SKM-1 treated with dmso at 0.1 percent for 144 hours (cell line): ENCODE measurements at regions not wholly inside any gene's neighbourhood (a gene's known extent, or its start where the extent isn't known, plus 50 kb on each side); places are given as distances from the start of the nearest gene placed in this dataset.
"Not testable (repeated sequence)": the region's sequence is repeated elsewhere in the genome, so short reads cannot be mapped to it uniquely, and the experiment has no call there.

Experiments used
- DNase-seq: peaks from one replicate; lab custom pipeline; 2025; ENCODE audit not compliant: unreplicated experiment; lab: John Stamatoyannopoulos, UW

GRCh38 chr1:244316986-244317655, 134.6 kb downstream of the ADSS2 start:
- DNase-seq, result no peak

- DNase-seq, result no peak
Observed at GRCh38 chr1:244318078-244318477, 133.6 kb downstream of the ADSS2 start.

- no peak for DNase-seq
Observed at GRCh38 chr1:244318512-244318911, 133.2 kb downstream of the ADSS2 start.

- peak; percentile 100 for DNase-seq
Observed at GRCh38 chr1:244319283-244320132, 132.2 kb downstream of the ADSS2 start.

DNA sequence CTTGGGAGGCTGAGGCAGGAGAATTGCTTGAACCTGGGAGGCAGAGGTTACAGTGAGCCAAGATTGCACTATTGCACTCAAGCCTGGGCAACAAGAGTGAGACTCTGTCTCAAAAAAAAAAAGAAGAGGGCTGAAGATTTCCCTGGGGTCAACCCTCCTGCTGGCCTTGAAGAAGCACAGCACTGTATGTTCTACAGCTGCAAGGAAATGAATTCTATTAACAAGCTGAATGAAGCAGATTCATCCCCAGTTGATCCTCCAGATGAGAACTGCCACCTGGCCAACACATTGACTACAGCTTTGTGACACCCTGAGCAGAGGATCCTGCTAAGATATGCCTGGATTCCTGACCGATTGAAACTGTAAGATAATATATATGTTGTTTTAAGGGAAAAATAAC, 129.5 kb downstream of the ADSS2 start:
- no peak for DNase-seq

- DNase-seq, result peak; percentile 21
Observed at GRCh38 chr1:244322791-244323521, 128.8 kb downstream of the ADSS2 start.

DNA sequence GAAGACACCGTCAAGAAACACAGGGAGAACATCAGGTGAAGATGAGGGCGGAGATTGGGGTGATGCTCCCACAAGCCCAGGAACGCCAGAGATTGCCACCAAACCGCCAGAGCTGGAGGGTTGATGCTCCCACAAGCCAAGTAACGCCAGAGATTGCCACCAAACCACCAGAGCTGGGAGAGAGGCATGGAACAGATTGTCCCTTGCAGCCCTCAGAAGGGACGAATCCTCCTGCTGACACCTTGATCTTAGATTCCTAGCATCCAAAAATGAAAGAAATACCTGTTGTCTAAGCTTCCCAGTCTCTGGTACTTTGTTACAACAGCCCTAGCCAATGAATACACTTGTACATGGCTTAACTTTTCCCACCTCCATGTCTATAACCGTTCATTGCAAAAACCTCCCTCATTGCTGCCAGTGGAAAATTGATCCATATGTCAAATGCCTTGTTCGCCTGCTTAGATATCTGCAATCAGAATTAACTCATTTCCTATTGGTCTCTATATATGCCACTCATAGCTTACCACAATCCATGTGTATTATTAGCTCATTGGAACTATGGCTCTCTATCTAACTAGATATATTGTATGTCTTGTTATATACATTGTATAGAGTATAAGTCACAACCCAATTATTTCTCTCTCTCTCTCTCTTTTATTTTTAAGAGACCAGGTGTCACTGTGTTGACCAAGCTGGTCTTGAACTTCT, 127.4 kb downstream of the ADSS2 start:
- no peak for DNase-seq

DNA sequence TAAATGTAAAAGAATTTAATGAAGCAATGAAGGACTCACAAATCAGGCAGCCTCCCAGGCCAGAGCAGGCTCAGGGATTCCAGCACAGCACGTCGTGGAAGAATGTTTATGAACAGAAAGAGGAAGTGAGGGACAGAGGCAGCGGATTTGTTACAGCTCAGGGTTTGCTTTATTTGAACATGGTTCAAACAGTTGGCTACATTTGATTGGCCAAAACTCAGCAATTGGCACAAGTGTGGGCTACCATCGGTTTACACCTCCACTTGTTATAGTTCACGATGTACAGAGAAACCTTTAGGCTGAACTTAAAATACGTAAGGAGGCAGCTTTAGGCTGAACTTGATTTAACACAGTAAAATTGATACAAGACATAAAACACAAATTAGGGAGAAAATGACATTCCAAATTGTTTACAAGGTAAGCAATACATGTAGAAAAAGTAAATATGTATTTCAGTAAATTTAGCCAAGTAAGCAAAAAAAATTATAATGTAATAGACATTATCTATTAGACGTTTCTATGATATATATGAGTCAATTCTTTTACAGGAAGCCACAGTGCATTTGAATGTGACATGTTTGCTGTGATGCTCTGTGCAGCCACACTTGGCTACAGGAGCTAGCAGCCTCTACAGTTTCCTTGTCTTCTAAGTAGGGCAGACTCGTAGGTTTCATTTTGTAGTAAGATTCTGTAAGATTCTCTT, 126.5 kb downstream of the ADSS2 start:
- peak; percentile 90 for DNase-seq

DNA sequence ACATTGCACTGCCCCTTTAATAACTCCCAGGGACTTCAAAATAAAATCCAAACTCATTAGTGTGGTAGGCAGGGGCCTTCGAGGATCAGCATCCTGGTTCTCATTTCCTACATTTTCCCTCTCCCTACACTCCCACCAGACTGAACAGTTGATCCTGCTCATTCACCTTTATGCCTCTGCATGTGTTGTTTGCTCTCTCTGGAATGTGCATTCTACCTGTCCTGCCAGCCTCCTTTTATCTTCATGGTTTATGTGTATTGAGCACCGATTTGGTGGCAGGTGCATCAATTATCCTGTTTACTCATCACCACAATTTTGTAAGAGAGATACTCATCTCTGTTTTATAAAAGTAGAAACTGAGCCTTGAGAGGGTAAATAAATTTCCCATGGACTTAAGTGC, 125.0 kb downstream of the ADSS2 start:
- no peak for DNase-seq

GRCh38 chr1:244327533-244327932, 124.2 kb downstream of the ADSS2 start:
- DNase-seq, result no peak

DNA sequence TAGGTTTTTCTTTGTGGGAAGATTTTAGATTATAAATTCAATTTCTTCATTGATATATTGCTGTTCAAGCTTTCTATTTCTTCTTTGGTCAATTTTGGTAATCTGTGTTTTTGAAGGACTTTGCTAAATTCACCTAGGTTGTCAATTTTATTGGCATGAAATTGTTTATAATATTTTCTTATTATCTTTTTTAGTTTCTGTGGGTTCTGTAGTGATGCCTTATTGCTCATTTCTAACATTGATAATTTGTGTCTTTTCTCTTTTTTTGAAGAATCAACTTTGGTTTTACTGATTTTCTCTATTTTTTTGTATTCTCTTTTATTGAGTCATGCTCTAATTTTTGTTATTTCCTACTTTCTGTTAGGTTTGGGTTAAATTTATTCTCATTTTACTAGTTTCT, 123.2 kb downstream of the ADSS2 start:
- no peak for DNase-seq

DNA sequence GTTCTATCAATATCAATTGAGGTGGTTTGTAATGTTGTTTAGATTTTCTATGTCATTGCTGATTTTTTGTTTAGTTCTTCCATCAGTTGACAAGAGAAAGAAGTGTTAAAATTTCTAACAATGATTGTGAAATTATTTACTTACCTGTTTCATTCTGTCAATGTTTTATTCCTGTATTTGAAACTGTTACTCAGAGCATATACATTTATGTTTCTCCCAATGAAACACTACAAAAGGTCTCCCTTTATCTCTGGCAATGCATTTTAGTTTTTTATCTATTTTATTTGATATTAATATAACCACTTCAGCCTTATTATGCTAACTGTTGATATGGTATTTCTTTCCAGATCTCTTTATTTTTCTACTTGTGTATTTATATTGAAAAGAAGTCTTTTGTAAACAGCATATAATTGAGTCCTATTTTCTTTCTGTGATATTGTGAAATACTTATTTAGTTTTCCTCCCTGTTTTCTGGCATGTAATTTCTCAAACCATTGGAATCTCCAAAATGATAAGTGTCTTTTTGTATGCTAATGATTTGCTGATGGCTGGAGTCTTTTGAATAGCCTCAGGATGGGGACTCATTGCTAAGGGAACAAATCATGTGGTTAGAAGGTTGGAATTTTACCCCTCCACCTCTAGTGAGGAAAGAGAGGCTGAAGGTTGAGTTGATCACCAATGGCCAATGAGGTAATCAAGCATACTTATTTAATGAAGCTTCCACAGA, 122.0 kb downstream of the ADSS2 start:
- DNase-seq, result no peak

DNA sequence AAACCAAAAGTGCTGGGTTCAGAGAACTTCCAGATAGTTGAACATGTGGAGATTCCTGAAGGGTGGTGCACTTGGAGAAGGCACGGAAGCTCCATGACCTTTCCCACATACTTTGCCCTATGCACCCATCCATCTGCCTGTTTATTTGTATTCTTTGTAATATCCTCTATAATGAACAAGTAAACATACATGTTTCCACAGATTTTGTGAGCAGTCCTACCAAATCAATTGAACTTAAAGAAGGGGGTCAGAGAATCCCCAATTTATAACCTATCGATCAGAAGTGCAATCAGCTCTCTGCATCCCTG, 121.4 kb downstream of the ADSS2 start:
- no peak for DNase-seq

- not testable (repeated sequence) for DNase-seq
Observed at GRCh38 chr1:244332761-244333160, 118.9 kb downstream of the ADSS2 start.

DNA sequence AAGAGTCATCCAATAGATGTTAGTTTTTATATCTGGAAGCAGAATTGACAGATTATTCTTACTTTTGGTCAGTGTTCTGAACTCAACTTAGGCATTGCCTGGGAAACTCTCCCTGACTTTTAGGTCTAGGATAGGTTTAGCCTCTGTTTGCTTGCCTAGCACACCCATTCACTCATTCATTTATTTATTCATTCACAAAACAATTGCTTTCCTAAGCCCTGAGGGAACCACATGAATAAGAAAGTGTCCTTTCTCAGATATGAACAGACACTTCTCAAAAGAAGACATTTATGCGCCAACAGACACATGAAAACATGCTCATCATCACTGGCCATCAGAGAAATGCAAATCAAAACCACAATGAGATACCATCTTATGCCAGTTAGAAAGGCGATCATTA, 117.4 kb downstream of the ADSS2 start:
- DNase-seq, result not testable (repeated sequence)

GRCh38 chr1:244334842-244335241, 116.9 kb downstream of the ADSS2 start:
- not testable (repeated sequence) for DNase-seq

GRCh38 chr1:244335456-244335855, 116.3 kb downstream of the ADSS2 start:
- no peak for DNase-seq

DNA sequence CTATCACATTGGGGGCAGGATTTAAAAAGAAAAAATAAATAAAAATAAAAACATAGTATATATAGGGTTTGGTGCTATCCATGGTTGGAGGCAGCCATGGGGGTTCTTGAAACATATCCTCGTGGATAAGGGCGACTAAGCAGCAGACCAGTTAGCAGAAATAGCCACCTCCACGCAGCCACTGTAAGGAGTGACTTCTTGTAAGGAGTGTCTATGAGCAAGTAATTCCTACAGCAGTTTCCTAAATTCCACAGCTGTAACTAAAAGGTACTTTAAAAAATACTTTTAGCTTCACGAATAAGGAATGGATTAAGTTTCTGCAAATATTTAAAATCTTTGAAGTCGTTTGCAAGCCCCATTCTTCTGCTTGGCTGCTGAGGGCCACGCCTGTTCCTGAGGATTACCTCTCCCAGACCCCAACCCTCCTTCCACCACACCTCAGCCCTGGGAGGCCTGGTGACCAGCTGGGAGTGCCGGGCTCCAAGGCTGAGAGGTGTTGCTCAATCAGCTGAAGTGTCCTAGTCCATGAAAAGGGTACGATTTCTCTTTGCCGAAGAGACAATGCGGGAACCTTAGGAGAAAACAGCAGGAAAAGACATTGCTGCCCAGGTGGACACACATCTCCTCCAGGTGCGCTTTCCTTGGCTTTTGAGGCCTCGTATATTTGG, 115.3 kb downstream of the ADSS2 start:
- DNase-seq, result no peak

GRCh38 chr1:244337839-244338238, 113.9 kb downstream of the ADSS2 start:
- no peak for DNase-seq
